ENCODE measurements at regions not wholly inside any gene's neighbourhood (a gene's known extent, or its start where the extent isn't known, plus 50 kb on each side); places are given as distances from the start of the nearest gene placed in this dataset.

GRCh38 chr5:35312267-35312666 is 82.0 kb upstream of the PRLR start:
- DNase-seq = no peak

DNA sequence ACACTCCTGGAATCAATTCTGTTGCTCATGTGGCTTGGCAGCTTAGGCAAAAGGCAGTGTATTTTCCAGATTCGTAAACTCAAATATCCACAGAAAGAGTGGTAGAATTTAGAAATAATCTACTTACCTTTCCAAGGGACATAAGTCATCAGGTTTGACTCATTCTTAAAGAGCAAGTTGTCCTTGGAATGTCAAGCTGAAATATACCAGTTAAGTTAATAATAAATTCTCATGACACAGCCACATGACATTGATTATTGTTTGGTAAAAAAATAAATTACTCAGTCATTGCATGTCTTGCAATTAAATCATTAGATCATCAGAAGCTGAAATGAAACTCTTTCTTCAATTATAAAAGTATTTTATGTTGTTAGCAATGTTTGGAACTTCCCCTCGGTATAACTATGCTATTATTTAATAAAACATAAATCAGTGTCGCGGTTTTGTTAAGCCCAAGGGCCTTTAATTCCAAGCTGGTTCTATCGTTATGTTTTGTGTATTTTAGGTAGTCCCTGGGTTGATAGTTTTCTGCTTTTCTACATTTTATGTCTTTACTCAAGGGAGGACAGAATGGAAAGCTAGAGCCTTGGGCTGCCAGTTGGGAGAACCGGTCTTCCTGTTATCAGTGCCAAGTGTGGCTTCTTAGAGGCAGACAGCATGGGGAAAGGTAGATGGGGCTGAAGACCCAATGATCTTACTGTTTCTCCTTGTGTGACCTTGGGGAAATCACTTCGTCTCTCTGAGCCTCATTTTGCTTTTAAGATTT is 79.3 kb upstream of the PRLR start:
- DNase-seq = no peak

GRCh38 chr5:35308421-35308820 is 78.1 kb upstream of the PRLR start:
- no peak for DNase-seq

DNA sequence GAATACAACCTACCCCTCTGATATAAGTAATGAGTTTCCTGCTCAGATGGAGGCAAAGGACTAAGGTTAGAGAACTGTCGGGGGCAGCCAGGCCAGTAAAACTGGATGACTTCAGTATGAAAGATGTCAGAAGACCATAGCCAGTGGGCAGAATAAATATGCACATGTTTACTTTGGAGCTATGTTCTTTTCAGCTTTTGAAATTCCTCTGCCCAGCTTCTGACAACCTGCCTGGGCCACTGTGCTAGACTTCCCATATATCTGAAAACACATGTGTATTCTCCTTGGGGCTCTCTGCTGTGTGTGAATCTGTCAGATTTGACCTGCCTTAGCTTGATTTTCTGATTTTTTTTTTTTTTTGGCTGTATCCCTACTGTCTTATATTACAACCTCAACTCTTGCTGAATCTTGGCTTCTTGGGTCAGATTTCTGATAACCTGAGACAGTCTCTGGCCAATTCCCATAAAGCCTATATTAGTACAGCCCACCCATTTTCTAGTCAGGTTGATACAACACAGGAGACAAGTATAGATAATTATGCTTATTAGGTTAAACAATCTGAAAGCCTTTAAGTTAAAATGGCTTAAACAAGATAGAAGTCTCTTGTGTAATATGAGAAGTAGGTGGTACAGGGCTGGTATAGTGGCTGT is 76.6 kb upstream of the PRLR start:
- DNase-seq = no peak

DNA sequence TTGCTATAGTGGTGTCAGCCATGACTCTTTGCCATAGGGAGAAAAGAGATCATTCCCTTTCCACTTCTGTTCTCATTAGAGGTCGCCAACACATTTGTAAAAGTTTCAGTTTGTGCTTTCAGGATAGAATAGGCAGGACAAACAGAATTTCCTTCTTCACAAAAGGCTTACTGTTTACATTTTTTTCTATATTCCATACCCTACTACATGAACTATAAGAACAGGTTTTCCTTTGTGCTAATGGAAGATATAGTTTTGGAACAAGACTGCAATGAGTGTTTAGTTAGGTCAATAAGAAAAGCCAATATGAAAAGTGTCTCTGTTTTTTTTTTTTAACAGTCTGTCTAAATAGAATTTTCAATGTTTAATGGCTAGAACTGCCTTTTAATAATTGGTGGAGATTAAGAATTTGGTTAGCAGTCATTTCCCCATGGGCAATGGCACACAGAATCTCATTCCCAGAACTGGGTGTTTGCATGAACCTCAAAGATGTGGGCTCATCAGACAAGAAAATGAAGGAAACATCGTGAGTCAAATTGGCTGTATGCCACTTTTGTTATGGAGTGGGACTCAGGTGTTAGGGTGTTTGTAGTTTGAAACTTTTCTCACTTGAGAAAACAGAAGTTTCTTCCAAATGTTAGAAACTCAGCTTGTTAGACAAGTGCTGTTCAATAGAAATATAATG is 75.2 kb upstream of the PRLR start:
- no peak for DNase-seq

DNA sequence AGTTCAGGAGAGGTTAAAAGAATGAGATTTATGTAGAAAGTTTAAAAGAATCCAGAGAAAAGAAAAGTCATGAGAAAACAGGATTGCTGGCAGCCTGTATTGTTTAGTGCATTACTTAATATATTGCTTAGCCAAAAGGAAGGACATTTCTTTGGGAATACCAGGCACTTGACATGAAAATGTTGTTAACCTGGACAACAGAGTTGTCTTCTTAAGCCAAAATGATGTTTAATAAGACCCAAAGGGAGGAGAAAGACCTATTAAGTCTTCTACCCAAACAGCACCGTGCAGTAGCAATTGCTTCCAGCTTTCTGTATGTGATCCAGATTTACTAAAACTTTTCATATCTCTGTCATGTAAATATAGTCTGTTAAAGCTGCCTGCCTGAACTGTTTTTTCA is 74.0 kb upstream of the PRLR start:
- no peak for DNase-seq

GRCh38 chr5:35303152-35303551 is 72.9 kb upstream of the PRLR start:
- DNase-seq = no peak

- DNase-seq = no peak
Measured at GRCh38 chr5:35302544-35302943, 72.3 kb upstream of the PRLR start.

DNA sequence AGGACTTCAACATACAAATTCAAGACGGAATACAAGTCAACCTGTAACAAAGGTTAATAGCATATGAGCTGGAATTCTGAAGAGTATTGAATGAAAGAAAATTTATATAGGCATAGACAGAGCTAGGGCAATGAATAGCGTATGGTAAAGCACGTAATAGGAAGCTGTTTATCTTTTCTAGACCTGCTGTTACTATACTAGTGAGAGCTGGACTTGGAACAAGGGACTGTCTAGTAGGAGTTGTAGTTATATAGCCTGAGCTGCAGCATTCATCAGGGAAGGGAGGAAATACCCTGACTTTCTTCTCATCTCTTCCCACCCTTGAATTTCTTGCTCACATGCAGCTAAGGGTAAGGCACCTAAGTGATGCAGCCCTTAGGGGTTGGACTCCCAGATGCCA is 67.5 kb upstream of the PRLR start:
- no peak for DNase-seq

- no peak for DNase-seq
Measured at GRCh38 chr5:35294976-35295375, 64.7 kb upstream of the PRLR start.

DNA sequence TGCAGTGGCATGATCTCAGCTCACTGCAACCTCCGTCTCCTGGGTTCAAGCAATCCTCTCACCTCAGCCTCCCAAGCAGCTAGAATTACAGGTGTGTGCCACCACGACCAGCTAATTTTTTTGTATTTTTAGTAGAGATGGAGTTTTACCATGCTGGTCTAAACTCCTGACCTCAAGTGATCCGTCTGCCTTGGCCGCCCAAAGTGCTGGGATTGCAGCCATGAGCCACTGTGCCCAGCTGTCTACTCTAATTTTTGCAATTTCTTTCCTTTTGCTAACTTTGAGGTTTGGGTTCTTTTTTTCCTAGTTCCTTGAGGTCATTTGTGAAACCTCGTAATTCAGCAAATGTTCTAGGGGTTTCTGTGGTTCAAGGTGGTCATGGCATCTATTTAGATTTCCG is 63.7 kb upstream of the PRLR start:
- no peak for DNase-seq

GRCh38 chr5:35285435-35285834 is 55.1 kb upstream of the PRLR start:
- no peak for DNase-seq

DNA sequence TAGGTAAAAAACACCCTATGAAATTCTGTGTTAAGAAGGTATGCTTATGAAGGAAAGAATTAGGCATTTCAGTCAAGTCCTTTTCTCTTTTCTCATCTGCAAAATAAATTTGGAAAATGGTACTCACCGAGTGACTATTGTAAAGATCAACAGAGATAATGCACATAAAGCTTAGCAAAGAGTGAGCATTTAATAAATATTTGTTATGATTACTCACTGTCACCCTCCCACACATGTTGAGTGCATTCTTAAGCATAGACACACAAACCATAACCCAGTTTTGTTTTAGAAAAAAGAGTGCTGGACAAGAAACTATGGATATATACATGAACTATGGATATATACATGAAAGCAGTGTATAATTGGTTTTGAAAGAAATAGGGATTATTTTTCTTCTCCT is 54.7 kb upstream of the PRLR start:
- DNase-seq = no peak

- DNase-seq = no peak
Measured at GRCh38 chr5:35284364-35284763, 54.1 kb upstream of the PRLR start.

DNA sequence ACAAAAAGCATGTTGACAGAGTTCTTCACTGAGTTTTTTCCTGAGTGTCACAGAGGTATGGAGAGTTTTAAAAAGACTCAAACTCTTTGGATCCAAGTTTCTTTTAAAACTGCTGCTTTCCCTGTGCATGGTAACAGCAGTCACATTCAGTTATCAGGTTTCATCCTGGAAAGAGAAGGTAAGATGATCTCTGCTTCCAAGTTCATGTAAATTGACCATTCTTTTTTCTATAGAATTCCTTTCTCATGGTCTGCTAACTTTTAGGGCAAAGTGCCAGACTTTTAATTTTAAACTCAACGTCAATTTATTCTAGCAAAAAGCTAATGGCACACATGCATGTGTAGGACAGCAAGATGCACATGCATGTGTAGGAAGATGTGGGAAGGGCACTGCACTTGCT is 52.5 kb upstream of the PRLR start:
- DNase-seq = no peak

DNA sequence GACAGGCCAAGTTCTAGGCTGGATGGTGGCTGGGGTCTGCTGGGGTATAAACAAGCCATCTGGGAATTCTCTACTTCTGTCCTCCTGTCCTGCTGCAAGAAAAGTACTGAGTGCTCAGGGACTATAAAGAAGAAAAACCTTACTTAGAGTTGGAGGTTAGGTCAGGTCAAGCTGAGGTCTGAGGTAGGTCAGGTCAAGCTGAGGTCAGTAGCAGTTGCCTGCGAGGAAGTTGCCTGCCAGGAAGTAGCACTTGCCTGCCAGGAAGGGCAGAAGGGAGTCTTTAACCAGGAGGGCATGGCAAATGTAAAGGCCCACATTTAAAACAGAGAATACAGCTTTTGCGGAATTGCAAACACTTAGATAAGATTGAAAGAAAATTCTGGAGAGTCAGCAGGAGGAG is 51.3 kb upstream of the PRLR start:
- no peak for DNase-seq
